ENCODE measurements at regions not wholly inside any gene's neighbourhood (a gene's known extent, or its start where the extent isn't known, plus 50 kb on each side); places are given as distances from the start of the nearest gene placed in this dataset.

DNA sequence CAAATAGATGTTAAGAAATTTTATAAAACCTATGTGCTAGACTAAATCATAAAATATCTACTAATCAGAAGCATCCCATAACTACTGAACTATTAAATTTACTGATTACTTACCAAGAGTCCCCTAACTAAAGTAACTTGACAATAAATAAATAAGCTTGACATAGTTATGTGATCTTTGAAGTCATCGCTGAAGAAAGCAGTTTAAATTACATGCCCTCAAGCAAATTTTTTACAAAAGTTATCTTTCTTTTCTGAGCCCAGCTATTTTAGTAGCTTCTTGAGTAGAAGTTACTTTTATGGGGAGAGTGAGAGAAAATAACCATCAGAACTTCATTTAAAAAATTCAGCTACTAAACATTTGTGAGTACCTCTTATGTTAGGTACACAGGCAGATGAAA, 150.9 kb upstream of the FAM241A start:
- TF ChIP-seq CTCF (conservative IDR thresholded peaks at IDR 0.05; ENCODE audit: control insufficient read depth, insufficient read depth, low read depth, low read length) = no peak
- DNase-seq (ENCODE audit: low read depth) = no peak
- no peak overlapping the region for H3K4me3 ChIP-seq (ENCODE audit: control insufficient read depth, low read depth, low read length)

DNA sequence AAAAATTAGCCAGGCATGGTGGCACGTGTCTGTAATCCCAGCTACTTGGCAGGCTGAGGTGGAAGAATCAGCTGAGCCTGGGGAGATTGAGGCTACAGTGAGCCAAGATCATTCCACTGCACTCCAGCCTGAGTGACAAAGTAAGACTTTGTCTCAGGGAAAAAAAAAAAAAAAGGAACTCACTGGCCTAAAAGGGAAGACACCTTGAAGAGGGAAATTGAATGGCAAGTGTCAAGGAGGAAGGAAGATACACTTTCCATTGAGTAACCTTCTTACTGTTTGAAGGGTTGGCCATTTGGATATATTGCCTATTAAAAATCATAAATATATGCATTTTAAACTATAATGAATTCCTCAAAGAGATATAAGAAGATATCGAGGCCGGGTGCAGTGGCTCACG, 147.5 kb upstream of the FAM241A start:
- DNase-seq (ENCODE audit: low read depth) = no peak
- TF ChIP-seq CTCF (conservative IDR thresholded peaks at IDR 0.05; ENCODE audit: control insufficient read depth, insufficient read depth, low read depth, low read length) = no peak
- H3K4me3 ChIP-seq (ENCODE audit: control insufficient read depth, low read depth, low read length) = no peak overlapping the region

DNA sequence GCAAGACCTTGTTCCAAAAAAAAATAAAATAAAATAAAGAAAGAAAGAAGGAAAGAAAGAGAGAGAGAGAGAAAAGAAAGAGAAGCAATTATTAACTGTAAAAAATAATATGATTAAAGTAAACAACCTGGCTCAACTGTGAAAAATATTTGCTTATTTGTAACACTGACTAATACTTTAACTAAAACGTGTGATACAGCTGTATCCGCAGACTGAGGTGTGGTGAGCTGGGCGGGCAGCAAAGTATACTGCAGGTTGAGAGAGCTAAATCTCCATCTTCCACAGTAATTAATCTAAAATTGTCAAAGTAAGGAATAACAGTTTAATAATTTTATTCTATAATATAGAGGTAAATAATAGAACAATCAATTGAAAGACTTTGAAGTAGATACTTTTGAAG, 145.5 kb upstream of the FAM241A start:
- TF ChIP-seq CTCF (conservative IDR thresholded peaks at IDR 0.05; ENCODE audit: control insufficient read depth, insufficient read depth, low read depth, low read length) = no peak
- DNase-seq (ENCODE audit: low read depth) = no peak
- H3K4me3 ChIP-seq (ENCODE audit: control insufficient read depth, low read depth, low read length) = no peak overlapping the region

GRCh38 chr4:112001041-112001440, 144.2 kb upstream of the FAM241A start:
- no peak for TF ChIP-seq CTCF (conservative IDR thresholded peaks at IDR 0.05; ENCODE audit: control insufficient read depth, insufficient read depth, low read depth, low read length)
- DNase-seq (ENCODE audit: low read depth) = no peak
- no peak overlapping the region for H3K4me3 ChIP-seq (ENCODE audit: control insufficient read depth, low read depth, low read length)

GRCh38 chr4:112002248-112002661, 143.0 kb upstream of the FAM241A start:
- TF ChIP-seq CTCF (conservative IDR thresholded peaks at IDR 0.05; ENCODE audit: control insufficient read depth, insufficient read depth, low read depth, low read length) = no peak
- DNase-seq (ENCODE audit: low read depth) = no peak
- no peak overlapping the region for H3K4me3 ChIP-seq (ENCODE audit: control insufficient read depth, low read depth, low read length)

- no peak for TF ChIP-seq CTCF (conservative IDR thresholded peaks at IDR 0.05; ENCODE audit: control insufficient read depth, insufficient read depth, low read depth, low read length)
- DNase-seq (ENCODE audit: low read depth) = no peak
- H3K4me3 ChIP-seq (ENCODE audit: control insufficient read depth, low read depth, low read length) = no peak overlapping the region
Measured at GRCh38 chr4:112003231-112003907, 141.9 kb upstream of the FAM241A start.

- H3K4me3 ChIP-seq (ENCODE audit: control insufficient read depth, low read depth, low read length) = no peak overlapping the region
- DNase-seq (ENCODE audit: low read depth) = no peak
- TF ChIP-seq CTCF (conservative IDR thresholded peaks at IDR 0.05; ENCODE audit: control insufficient read depth, insufficient read depth, low read depth, low read length) = no peak
Measured at GRCh38 chr4:112005027-112005426, 140.2 kb upstream of the FAM241A start.

Data from fibroblast of mammary gland (primary cell).